ENCODE measurements at regions not wholly inside any gene's neighbourhood (a gene's known extent, or its start where the extent isn't known, plus 50 kb on each side); places are given as distances from the start of the nearest gene placed in this dataset.

GRCh38 chr1:173107696-173108095 is 57.0 kb upstream of the TNFSF18 start:
- TF ChIP-seq POLR2A (IDR thresholded peaks at IDR 0.05) (no peak), CTCF (IDR thresholded peaks at IDR 0.05) (no peak)
